Heart left ventricle (tissue), 13 donors: ENCODE measurements at regions not wholly inside any gene's neighbourhood (a gene's known extent, or its start where the extent isn't known, plus 50 kb on each side); places are given as distances from the start of the nearest gene placed in this dataset.

Source experiments
- CTCF ChIP-seq, 12 donors: fragments of 200-600 bp; sonication (generic) in 4 of 12; IDR thresholded peaks; one replicate each; pipeline versions ENCODE4 v1.5.0 to v1.8.0; 2018 to 2022; ENCODE audit warnings: antibody characterized with exemption in 12 of 12, mild to moderate bottlenecking in 5 of 12
- POLR2A ChIP-seq, 2 donors: fragments of 450-650 bp; IDR thresholded peaks; one replicate each; pipeline ENCODE4 v1.6.1; 2017; ENCODE audit warnings: antibody characterized with exemption in 2 of 2, mild to moderate bottlenecking in 2 of 2, moderate library complexity in 2 of 2
- donor health status: ischemic (EF 13 %, LVEDD 7.1; RV severe dilation, severe dysfunction).
- donor health status: DM: no; HTN: yes; CAD: no.
- donor health status: DM: no; HTN: no; CAD: no.
- donor health status: ischemic (EF 25% LVEDD 6.9; RV normal size, moderate dysfunction).
- donor health status: ischemic (EF 25% LVEDD 5.7; RV mildly dilated, moderate dysfunction).
- donor health status: ischemic (EF 35%, LVEDD 5.7; RV mildly dilated, moderate dysfunction).
- donor health status: nonischemic (EF 11% LVEDD 7.7; RV severe dilation, severe dysfunction).
- donor health status: DM: yes; HTN: yes; CAD: no.
- donor health status: PGD.
- donor health status: ischemic (EF 29% LVEDD 5.4; RV normal size, mild dysfunction).
- donor health status: nonischemic (EF 23%, LVEDD 6.1; RV moderate dilation, normal function).

- TF ChIP-seq POLR2A (IDR thresholded peaks at IDR 0.05) (no peak), CTCF (IDR thresholded peaks at IDR 0.05) (no peak)
Measured at GRCh38 chr9:135400496-135400895, 79.1 kb upstream of the PPP1R26 start.
